Choroid plexus epithelial cell (primary cell): ENCODE measurements at regions not wholly inside any gene's neighbourhood (a gene's known extent, or its start where the extent isn't known, plus 50 kb on each side); places are given as distances from the start of the nearest gene placed in this dataset.
"Not testable (repeated sequence)": the region's sequence is repeated elsewhere in the genome, so short reads cannot be mapped to it uniquely, and the experiment has no call there.

ENCODE experiments used
- DNase-seq: peaks from one replicate; pipeline ENCODE4 v3.0.0-alpha.2; 2010; ENCODE audit warnings: low read depth
- H3K4me3 ChIP-seq: 2 replicates; pipeline ENCODE4 v1.5.1; 2011; ENCODE audit warnings: low read depth, mild to moderate bottlenecking, control low read depth, low read length, moderate library complexity

DNA sequence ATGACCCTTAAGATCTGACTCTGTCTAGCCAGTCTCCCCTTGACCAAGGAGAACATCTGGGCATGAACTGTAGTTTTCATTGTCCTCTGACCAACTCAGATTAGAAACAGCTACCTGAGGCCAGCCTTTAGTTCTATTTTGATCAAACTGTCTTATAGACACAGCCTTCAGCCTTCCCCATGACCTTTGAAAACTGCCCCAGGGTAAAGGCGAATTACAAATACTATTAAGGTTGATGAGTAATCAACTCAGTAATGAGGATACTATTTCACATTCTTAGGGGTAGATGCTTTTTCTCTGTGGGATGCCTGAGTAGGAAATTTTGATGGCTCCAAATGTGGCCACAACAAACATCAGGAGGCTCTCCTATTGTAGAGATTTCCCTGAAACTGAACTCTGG, 125.8 kb upstream of the ERV3-1 start:
- not testable (repeated sequence) for H3K4me3 ChIP-seq, DNase-seq

DNA sequence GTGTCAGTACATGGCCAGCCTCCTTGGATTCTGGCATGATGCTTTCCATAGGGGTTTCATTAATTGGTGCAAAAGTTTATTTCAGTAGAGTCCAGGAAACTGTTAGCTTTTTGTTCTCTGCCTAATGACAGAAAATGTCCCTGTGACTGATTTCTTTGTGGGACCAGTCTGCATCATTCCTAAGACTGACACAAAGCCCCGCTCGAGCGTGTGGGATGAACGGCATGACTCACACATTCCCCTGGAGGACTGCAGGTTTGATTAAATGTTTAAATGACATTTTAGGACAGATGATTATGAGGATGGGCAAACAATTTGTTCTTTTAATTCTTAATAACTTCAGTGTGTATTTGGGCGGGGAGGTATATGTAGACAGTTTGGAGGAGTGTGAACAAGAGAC, 120.9 kb upstream of the ERV3-1 start:
- not testable (repeated sequence) for H3K4me3 ChIP-seq, DNase-seq

DNA sequence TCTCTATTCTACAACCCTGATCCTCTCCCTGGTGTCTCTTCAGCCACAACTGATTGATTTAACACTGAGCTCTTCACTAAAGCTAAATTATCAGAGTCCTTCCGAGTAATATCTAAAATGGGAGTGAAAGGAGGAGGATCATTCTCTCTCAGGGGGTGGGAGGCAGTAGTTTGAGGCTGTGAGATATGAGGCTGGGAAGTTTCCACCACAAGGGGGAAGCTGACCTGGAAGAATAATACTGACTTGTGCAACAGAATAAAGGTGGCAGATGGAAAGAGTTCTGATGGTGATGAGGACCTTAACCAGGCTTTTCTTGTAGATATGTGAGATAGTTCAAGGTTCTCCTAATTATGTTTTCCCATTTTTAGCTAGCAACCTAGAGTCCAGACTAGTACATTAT, 118.1 kb upstream of the ERV3-1 start:
- H3K4me3 ChIP-seq, DNase-seq: not testable (repeated sequence)

DNA sequence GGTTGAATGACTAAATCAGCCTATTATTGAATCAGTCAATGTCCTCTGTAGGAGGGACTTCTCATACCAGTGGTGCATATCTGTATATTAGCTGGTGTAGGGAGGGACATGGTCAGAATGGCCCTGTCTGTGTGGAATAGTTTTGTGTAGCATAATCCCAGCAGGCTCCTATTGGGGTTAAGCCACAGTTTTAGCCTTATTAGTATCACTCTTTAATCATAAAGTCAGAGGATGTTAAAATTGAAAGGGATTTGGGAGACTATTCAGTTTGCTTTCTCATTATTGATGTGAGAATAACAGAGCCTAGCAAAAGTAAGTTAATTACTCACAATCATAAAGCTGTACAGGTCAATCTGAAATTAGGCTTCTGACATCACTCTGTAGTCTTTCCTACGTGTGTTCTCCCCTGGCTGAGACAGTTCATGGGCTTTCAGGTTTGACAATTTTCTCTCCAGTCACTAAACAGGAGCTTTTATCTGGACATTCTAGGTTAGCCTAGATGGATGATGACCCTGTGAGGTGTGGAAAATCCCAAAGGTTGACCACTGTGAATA, 99.2 kb upstream of the ERV3-1 start:
- not testable (repeated sequence) for H3K4me3 ChIP-seq, DNase-seq

DNA sequence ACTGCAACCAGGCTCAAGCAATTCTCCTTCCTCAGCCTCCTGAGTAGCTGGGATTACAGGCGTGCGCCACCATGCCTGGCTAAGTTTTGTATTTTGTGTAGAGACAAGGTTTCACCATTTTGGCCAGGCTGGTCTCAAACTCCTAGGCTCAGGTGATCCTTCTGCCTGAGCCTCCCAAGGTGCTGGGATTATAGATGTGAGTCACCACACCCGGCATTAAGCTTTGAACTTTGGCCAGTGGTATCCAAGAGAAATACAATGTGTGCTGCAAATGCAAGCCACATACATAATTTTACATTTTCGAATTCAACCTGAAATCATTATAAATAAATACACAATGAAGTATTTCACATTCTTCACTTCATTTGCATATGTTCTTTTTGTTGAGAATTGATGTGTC, 94.0 kb upstream of the ERV3-1 start:
- not testable (repeated sequence) for H3K4me3 ChIP-seq, DNase-seq

DNA sequence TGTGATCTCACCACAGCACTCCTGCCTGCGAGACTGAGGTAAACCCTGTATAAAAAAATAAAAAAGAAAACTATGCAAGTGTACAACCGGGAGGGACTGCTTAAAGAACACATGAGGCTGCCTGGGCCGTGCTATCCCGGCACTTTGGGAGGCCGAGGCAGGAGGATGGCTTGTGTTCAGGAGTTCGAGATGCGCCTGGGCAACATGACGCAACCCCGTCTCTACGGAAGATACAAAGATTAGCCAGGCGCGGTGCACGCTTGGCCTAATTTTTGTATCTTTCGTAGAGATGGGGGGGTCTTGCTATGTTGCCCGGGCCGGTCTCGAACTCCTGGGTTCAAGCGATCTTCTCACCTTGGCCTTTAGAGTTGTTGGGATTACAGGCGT, 75.2 kb upstream of the ERV3-1 start:
- not testable (repeated sequence) for DNase-seq
- H3K4me3 ChIP-seq: peak overlapping the region; percentile 85

DNA sequence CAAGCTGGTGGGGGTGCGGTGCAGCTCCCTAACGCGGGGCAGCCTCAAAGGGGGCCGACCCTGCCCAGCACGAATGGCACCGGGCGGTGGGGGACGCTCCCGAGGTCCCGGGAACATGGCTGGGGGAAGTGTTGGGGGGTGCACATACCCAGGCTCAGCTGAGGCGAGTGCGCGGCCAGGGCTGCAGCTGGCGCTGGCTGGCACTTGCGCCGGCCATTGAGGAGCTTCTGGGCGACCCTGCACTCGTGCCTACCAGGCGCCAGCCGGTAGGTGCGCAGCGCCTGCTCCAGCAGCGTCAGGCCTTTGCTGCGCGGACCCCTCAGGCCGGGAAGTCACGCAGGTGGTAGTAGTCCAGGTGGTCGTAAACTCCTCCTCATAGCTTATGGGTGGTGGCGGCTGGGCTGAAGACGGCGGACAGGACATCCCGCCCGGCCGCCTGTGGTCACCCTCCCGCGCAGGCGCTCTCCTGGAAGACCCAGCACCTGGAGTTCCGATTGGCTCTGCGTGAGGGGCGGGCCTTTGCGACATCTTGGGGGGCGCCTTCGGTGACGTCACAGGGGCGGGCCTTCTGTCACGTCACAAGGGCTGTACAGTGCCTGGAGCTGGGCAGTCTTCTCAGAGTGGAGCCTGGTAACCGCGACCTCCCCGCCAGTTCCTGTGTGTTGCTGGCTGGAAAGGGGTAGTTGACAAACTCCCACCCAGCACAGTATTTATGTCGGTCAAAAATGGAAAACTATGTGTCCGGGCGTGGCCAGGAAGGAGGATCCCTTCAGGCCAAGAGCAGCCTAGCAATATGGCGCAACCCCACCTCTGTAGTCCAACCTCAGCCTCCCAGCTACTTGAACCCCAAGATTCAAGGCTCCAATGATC, 74.5 kb upstream of the ERV3-1 start:
- peak overlapping the region; percentile 85 for H3K4me3 ChIP-seq
- peak; percentile 95 for DNase-seq

DNA sequence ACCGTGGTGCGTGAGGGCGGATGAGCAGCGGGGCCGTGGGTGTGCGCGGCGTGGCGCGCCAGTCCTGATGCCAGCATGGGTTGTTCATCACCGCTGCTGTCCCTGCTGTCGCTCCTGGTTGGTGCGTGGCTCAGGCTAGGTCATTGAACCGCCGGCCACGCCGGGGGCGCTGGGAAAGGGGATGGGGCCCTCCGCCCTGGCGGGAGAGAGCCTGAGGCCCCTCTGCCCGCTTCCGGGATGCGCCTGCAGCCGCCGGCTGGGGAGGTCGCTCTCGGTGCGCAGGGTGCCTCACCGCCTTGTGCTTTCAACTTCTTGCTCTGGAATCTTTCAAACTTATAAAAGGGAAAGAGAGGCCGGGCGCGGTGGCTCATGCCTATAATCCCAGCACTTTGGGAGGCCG, 68.5 kb upstream of the ERV3-1 start:
- H3K4me3 ChIP-seq, DNase-seq: not testable (repeated sequence)

DNA sequence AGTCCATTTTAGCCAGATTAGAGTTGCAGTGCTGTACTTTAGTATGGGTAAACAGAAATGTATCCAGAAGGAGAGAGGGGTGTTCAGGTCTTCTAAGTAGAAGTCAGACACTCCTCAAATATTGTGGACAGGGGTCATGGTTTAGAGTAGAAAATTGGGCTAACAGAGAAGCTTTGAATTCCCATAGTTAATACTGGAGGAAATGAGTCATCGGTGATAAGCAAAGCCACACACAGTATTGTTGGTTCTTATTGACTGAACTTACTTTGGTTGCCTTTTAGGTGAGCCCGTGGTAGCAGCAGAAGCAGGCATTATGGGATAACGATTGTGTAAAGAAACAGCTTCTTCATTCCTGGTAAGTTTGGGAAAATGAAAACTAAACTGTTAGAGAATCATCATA, 66.7 kb upstream of the ERV3-1 start:
- not testable (repeated sequence) for H3K4me3 ChIP-seq
- DNase-seq: peak; percentile 29

DNA sequence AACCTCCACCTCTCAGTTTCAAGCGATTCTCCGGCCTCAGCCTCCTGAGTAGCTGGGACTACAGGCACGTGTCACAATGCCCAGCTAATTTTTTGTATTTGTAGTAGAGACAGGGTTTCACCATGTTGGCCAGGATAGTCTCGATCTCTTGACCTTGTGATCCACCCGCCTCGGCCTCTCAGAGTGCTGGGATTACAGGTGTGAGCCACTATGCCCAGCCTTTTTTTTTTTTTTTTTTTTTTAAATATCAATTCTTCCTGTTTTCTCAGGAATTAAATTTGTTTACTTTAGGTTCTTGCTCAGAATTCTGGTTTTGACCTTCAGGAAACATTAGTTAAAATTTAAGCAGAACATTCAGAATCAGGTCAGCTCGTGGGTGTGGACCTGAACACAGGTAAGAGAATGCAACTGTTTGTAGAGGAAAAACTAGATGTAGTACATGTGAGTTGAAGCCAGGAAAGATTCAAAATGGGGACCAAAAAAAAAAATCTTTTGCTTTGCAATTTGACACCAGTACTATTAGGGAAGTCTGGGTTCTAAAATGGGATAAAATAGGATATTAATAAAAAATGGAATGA, 65.5 kb upstream of the ERV3-1 start:
- not testable (repeated sequence) for DNase-seq

DNA sequence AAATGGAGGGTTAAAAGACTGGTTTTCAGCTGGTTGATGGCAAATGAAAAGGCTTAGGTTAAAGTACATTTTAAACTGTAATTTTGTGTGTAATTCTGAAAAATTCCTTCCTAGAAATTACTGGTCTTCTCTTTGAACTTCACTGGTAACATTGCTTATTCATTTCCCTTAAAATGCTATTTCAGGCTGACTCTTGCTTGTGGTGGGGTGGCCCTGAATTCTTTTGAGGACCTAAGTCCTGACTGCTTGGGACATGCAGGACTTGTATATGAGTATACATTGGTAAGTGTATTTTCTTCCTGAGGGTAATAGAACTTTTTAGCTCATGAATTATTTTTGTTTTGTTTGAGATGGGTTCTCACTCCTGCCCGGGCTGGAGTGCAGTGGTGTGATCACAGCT, 63.0 kb upstream of the ERV3-1 start:
- DNase-seq, H3K4me3 ChIP-seq: not testable (repeated sequence)

More for the DNA sequence above, 65.5 kb upstream of the ERV3-1 start:
- not testable (repeated sequence) for H3K4me3 ChIP-seq

DNA sequence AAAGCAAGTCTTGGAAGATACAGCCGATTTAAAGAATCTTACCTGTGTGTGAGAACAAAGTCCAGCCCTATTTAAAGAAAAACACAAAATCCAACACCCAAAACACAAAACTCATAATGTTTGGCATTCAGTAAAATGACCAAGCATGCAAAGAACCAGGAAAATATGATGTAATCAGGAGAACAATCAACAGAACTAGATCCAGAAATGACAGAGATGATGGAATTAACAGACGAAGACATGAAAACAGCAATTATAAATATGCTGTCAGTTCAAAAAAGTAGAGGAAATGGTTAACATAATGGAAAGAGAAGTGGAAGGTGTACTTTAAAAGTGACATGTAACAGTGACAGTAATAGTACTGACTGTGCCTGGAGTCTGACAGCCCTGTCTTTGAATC, 56.1 kb upstream of the ERV3-1 start:
- not testable (repeated sequence) for H3K4me3 ChIP-seq, DNase-seq

DNA sequence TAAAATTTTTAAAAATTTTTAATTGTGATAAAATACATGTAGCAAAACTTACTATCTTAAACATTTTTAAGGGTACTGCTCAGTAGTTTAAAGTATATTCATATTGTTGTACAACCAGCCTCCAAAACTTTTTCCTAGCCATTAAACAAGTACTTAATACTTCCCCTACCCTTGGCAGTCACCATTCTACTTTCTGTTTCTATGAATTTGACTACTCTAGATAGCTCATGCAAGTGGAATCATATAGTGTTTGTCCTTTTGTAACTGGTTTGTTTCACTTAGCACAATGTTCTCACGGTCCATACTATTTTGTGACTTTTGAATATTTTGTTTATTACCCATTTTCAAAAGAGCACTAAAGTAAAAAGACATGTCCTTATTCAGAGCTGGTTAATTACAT, 52.8 kb upstream of the ERV3-1 start:
- H3K4me3 ChIP-seq, DNase-seq: not testable (repeated sequence)
